WTC11 (cell line): ENCODE measurements at regions not wholly inside any gene's neighbourhood (a gene's known extent, or its start where the extent isn't known, plus 50 kb on each side); places are given as distances from the start of the nearest gene placed in this dataset.

Source experiments
- CTCF ChIP-seq: fragments of 200-600 bp; IDR thresholded peaks from 2 replicates; pipeline ENCODE4 v1.8.0; 2022; ENCODE audit warnings: antibody characterized with exemption
- E2F4 ChIP-seq: sonication (generic); formaldehyde crosslinking; IDR thresholded peaks from 2 replicates; pipeline ENCODE4 v1.8.1; 2022; ENCODE audit warnings: low read depth, mild to moderate bottlenecking, moderate library complexity, missing genetic modification reagents, borderline replicate concordance
- KAT7 ChIP-seq: sonication (generic); formaldehyde crosslinking; IDR thresholded peaks from 2 replicates; pipeline ENCODE4 v1.8.1; 2023; ENCODE audit warnings: missing genetic modification reagents, mild to moderate bottlenecking, borderline replicate concordance
- MAX ChIP-seq: sonication (generic); formaldehyde crosslinking; IDR thresholded peaks from 2 replicates; pipeline ENCODE4 v1.8.0; 2022; ENCODE audit warnings: mild to moderate bottlenecking, missing genetic modification reagents
- NFE2L1 ChIP-seq: sonication (generic); formaldehyde crosslinking; IDR thresholded peaks from 2 replicates; pipeline ENCODE4 v1.8.1; 2023; ENCODE audit warnings: missing genetic modification reagents
- RORB ChIP-seq: fragments of 250-450 bp; sonication (Bioruptor Pico); IDR thresholded peaks from 2 replicates; pipeline ENCODE4 v1.9.0; 2021; ENCODE audit warnings: mild to moderate bottlenecking
- SMAD3 ChIP-seq: sonication (generic); formaldehyde crosslinking; IDR thresholded peaks from 2 replicates; pipeline ENCODE4 v1.8.0; 2022; ENCODE audit warnings: missing genetic modification reagents, mild to moderate bottlenecking, borderline replicate concordance

GRCh38 chr2:239858179-239858578, 167.0 kb downstream of the NDUFA10 start:
- no peak for TF ChIP-seq KAT7 (CRISPR knock-in tag)
- no peak for TF ChIP-seq SMAD3
- no peak for TF ChIP-seq RORB (CRISPR knock-in tag)
- no peak for TF ChIP-seq MAX
- TF ChIP-seq CTCF: no peak
- TF ChIP-seq NFE2L1: no peak
- no peak for TF ChIP-seq E2F4 (CRISPR knock-in tag)
